HG03558 (cell line): ENCODE measurements at regions not wholly inside any gene's neighbourhood (a gene's known extent, or its start where the extent isn't known, plus 50 kb on each side); places are given as distances from the start of the nearest gene placed in this dataset.

Experiments
- ATAC-seq: cut with Tn5 transposase; IDR thresholded peaks from one replicate; pipeline ENCODE4 v1.9.1; 2021; ENCODE audit warnings: moderate number of reproducible peaks; ENCODE audit not compliant: unreplicated experiment; ENCODE audit errors: extremely low read depth

GRCh38 chr2:236688157-236688556, 118.5 kb downstream of the ACKR3 start:
- no peak for ATAC-seq

DNA sequence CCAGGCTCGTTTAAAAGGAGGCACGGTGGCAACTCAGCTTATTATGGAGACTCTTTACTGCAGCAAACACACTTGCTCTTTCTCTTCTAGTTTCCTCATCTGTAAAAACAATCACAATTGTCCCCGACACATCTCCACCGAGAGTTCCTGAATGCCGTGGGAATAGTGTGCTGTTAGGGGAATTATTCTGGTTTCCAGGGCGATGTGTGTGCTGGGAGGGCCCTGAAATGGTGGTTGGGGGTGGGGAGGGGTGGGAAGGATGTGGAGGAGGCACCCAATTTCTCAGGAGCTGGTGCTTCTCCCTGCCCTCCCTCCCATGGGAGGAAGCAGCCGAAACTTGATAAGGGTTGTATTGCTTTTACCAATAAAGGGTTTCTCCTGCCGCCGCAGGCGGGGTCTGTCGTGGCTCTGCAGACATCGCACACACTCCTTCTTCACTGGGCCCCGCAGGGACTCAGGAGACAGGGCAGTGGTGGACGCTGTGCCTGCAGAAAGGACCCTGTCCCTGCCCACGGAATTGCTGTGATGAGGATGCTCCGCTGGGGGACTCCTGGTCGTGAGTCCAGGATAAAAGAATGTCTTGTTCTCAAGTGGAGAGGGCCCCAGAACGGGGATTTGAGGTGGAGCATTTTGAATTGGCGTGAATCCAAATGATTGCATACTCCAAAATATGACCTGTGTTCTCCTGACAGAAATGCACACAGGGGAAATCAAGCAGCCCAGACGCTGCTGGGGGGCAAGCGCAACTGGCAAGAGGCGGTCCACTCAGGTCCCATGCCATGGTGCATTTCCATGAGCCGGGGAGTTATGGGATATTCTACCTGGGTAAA, 119.2 kb downstream of the ACKR3 start:
- ATAC-seq = no peak

DNA sequence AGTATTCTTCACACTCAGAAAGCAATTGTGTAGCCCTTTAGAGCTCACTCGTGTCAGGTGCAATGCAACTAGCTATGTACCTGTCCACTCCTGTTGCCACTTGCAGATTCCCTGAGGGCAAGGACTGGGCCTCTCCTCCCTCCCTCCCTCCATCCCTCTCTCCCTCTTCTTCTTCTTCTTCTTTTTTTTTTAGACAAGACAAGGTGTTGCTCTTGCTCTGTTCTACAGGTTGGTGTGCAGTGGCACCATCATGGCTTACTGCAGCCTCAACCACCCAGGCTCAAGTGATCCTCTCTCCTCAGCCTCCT, 119.7 kb downstream of the ACKR3 start:
- ATAC-seq = no peak

DNA sequence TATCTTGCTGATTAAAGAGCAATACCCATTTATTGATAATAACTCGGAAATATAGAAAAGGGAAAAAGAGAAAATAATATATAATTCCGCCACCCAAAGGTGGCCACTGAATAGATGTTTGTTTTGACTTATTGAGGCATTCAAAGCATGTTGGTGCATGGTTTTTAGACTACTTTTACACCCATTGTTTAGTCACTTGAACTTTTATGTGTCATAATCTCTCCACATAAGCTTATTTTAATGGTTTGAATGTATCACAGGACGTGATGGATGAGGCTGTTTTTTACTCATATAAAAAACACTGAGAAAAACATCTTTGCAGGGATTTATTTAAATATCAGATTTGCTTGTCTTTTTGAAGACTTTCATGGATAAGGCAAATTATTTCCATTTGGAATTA, 120.4 kb downstream of the ACKR3 start:
- no peak for ATAC-seq

DNA sequence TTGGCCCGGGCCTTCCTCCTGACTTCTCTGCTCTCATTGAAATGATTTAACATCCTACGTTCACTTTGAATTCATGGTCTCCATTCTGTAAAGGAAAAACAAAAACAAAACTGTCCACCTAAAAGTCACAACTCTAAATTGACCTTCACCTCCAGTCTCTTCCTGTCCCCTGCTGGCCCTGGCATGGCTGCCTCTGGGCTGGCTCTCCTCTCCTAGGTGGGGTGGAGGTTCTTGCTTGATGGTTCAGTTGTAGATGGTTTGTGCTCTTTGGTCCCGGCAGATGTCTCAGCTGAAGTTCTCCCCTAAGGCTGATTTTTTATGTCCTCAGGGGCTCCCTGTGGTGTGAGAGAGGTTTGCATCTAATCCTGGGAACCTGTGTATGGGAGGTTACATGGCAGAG, 121.1 kb downstream of the ACKR3 start:
- no peak for ATAC-seq

DNA sequence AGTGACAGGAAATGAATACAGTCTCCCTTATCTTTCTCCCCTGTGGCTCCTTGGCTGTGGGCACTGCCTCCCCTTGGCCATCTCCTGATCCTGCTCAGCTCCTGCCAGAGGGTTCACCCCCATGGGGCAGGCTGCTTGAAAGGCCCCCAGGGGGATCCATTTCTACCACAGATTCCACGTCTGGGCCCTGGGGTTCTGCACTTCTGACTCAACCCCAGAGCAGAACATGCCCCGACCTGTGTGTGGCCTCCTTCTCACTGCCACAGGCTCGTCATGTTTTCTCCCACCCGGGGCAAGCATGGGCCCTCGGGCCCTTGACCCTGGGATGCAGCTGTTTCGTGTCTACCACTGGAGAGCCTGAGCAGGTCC, 122.2 kb downstream of the ACKR3 start:
- no peak for ATAC-seq

DNA sequence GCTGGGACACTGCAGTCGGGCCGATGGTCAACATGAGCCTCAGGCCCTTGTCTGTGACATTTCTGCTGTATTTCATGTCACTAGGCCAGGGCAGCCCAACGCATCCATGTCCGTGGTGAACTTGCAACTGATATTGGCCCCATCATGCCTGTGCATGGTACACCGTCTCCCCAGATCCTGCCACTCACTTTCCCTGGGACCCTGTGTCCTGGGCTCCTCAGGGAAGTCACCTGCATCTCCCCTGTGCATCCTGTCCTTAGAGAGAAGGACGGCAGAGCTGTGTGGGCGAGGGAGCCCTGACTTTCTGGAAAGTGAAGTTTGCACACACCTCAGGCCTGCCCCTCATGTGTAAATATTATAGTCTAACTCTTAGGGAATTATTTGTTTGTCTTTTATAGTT, 123.3 kb downstream of the ACKR3 start:
- ATAC-seq = no peak

GRCh38 chr2:236693531-236693930, 123.9 kb downstream of the ACKR3 start:
- no peak for ATAC-seq

- ATAC-seq = no peak
These were observed 124.7 kb downstream of the ACKR3 start for GRCh38 chr2:236694146-236694888.

- ATAC-seq = no peak
These were observed 127.2 kb downstream of the ACKR3 start for GRCh38 chr2:236696834-236697233.

DNA sequence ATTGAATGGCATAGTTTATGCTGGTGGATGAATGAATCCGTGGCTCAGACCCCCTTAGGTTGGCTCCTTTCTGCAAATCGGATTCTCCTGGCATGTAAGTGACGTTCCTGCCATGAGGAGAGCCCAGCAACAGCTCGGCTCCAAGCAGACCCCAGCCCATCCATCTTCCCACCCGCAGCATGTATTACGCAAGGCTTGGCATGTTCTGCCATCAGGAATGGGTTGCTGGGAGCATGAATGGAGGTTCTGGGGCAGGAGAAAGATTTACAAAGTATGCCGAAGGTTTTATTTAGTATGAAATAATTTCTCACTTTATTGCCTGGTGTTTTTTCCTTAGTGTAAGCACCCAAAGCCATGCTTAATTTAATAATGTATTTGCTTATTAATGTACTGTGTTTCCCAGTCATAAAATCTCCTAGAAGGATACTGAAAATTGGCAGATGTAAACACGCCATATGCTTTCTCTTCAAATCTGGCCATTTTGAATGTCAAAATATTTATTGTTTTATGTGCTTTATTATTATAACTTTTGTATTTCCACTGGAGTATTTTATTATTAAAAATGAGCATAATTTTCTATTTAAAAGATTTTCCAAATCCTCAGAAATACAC, 128.5 kb downstream of the ACKR3 start:
- ATAC-seq = no peak

DNA sequence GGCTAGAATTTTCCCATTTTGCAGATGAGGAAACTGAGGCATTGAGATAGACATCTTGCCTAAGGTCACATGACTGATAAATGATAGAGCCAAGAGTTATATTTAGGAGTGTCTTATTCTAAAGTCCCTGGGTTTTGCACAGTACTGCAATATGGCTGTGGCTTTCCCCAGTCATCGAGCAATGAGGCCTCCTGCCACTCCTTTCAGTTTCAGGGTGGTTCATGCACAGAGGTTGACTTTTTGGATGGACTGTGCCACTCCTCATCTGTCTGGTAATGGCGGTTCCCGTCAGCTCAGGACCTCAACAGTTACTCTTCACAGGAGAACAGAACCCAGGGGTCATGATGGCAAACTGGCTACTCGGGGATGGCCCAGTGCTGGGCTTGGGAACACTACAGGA, 131.1 kb downstream of the ACKR3 start:
- no peak for ATAC-seq

DNA sequence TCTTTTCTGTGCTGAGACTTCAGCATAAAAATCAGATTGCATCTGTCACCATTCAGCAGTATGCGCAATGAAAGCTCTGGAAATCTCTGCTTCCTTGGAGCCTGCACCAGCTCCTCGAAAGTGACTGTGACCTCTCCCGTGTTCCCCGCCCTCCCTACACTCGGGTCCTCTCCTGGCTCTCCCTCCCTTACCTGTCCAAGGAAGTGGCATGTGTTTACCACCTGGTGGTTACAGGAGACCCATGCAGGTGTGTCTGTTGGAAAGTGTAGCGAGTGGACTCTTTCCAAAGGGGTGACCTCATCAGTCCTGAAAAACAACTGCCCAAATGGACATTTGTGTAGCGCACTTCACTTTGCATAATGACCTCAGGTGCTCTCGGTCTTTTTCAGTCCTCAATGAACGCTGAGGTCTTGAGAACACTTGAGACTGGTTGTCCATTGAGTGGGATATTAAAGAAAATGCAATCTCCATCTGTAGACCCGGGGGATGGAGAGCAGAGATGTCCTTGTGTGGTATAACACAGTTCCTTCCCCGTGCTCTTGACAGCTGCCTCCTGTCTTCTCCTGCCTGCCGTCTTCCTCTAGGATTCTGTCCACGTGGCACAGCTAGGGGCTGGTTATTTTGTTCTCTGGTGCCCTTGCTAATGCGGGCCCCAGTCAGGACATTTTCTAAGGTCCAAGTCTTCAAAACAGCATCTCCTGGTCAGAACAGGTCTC, 133.2 kb downstream of the ACKR3 start:
- ATAC-seq = no peak

DNA sequence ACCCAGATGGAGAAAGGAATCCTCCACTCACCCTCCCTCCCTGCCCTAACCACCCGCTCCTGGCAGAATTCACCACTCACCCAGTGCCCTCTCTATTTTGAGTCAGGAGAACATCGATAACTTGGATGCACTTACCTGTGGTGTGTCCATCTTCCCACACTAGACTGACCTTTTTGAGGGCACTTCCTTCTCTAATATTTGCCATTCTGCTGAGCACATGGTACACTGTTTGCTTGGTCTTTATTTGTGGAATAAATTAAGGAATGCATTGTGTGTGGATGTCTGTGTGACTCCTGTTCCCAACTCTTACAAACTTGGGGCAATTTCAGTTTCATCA, 133.7 kb downstream of the ACKR3 start:
- ATAC-seq = no peak

GRCh38 chr2:236703906-236704305, 134.3 kb downstream of the ACKR3 start:
- no peak for ATAC-seq

- no peak for ATAC-seq
These were observed 135.3 kb downstream of the ACKR3 start for GRCh38 chr2:236704887-236705286.

GRCh38 chr2:236705295-236706105, 135.9 kb downstream of the ACKR3 start:
- ATAC-seq = no peak

DNA sequence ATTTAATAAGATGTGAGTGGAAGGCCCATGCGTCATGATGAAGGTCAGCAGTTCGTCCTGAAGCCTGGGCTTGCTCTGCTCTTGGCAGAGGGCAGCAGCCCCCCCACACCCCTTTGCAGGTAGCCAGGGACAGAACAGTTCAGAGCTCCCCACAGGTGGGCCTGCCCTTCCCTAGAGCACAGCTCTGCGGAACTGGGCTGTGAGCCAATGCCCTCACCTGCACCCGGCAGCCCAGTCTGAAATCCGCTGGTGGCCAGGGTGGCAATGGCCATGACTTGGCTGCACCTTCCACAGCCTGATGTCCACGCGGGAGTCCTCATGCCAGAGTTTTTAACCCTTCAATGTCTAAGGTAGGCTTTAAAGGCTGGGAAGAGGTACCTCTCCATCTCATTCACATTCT, 136.7 kb downstream of the ACKR3 start:
- ATAC-seq = no peak

DNA sequence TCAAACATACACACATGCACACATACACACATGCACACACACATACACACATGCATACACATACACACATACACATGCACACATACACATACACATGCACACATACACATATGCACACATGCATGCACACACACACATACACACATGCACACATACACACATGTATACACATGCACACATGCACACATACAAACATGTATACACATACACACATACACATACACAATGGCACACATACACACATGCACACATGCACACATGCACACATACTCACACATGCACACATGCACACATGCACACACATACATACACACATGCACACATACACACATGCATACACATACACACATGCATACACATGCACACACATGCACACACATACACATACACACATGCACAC, 137.2 kb downstream of the ACKR3 start:
- ATAC-seq = no peak

GRCh38 chr2:236711440-236711839, 141.8 kb downstream of the ACKR3 start:
- ATAC-seq = no peak
